Tibial nerve (tissue), 4 donors: ENCODE measurements at regions not wholly inside any gene's neighbourhood (a gene's known extent, or its start where the extent isn't known, plus 50 kb on each side); places are given as distances from the start of the nearest gene placed in this dataset.

ENCODE experiments used
- DNase-seq, 2 donors: peaks; one replicate each; pipeline ENCODE4 v3.0.0-alpha.2; 2019; ENCODE audit warnings: low spot score in 2 of 2
- H3K27ac ChIP-seq, 4 donors: fragments of 200-600 bp; sonication (generic) in 3 of 4; one replicate each; pipeline ENCODE4 v1.5.1; 2017 to 2019; ENCODE audit warnings: mild to moderate bottlenecking in 1 of 4
- H3K27me3 ChIP-seq, 2 donors: fragments of 200-600 bp; sonication (generic) in 1 of 2; one replicate each; pipeline versions ENCODE4 v1.5.1 to v1.6.0; 2017 to 2019
- H3K36me3 ChIP-seq, 3 donors: fragments of 200-600 bp; sonication (generic); one replicate each; pipeline ENCODE4 v1.5.1; 2018 to 2019
- H3K4me1 ChIP-seq, 4 donors: fragments of 200-600 bp; sonication (generic) in 3 of 4; one replicate each; pipeline ENCODE4 v1.5.1; 2017 to 2019
- H3K4me3 ChIP-seq, 4 donors: fragments of 200-600 bp; sonication (generic) in 3 of 4; one replicate each; pipeline ENCODE4 v1.5.1; 2017 to 2019; ENCODE audit warnings: mild to moderate bottlenecking in 1 of 4, moderate library complexity in 1 of 4
- H3K9me3 ChIP-seq, 4 donors: fragments of 200-600 bp; sonication (generic) in 3 of 4; one replicate each; pipeline ENCODE4 v1.5.1; 2017 to 2019
- EP300 ChIP-seq, 2 donors: sonication (generic); formaldehyde crosslinking; IDR thresholded peaks; one replicate each; pipeline ENCODE4 v1.6.1; 2017; ENCODE audit warnings: antibody characterized with exemption in 2 of 2, mild to moderate bottlenecking in 1 of 2
- POLR2A ChIP-seq, 2 donors: fragments of 450-650 bp; IDR thresholded peaks; one replicate each; pipeline ENCODE4 v1.6.1; 2017; ENCODE audit warnings: antibody characterized with exemption in 2 of 2, mild to moderate bottlenecking in 2 of 2, moderate library complexity in 2 of 2
- WGBS, 2 donors: methylation state at CpG; one replicate each; pipeline ENCODE4 v1.1.5; 2018; 5-methylcytosine and 5-hydroxymethylcytosine counted together
- TF ChIP-seq, protein P1 (sequence below), 5 experiments: fragments of 200-600 bp in 3 of 5; fragments of 450-650 bp in 2 of 5; sonication (generic) in 3 of 5; IDR thresholded peaks; one replicate each; pipeline ENCODE4 v1.5.1; 2016 to 2019; ENCODE audit warnings: antibody characterized with exemption in 5 of 5, mild to moderate bottlenecking in 3 of 5, moderate library complexity in 2 of 5

DNA sequence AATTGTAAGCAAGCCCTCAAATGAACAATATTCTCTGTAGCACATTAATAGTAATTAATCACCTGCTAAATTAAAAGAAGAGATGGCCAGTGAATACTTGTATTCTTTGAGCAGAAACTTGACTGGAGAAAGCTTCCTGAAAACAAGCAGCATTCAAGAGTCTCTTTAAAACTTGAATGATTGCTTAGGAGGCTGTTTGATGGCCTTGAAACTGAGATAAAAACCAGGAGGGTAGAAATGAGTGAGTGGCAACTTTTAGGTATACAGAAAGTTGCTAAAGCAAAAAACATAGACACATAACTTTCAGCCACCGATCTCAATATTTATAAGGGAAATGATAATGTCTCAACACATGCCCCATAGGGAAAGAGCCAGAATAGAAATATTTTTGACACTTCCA, 234.8 kb upstream of the FMN2 start:
- Histone ChIP-seq H3K27ac (no peak overlapping the region), H3K27me3 (no peaks in the 10 kb centered on the region), H3K9me3 (no peaks in the 10 kb centered on the region), H3K4me1 (no peaks in the 10 kb centered on the region), H3K4me3 (no peak overlapping the region), H3K36me3 (no peaks in the 10 kb centered on the region)
- WGBS, 2 donors, result 89 to 97% methylated on average over 1 of the region's 1 CpG
- DNase-seq, result no peak
- no peak for TF ChIP-seq POLR2A (IDR thresholded peaks at IDR 0.05)
- TF ChIP-seq EP300 (IDR thresholded peaks at IDR 0.05), result no peak
- TF ChIP-seq, protein P1, sequence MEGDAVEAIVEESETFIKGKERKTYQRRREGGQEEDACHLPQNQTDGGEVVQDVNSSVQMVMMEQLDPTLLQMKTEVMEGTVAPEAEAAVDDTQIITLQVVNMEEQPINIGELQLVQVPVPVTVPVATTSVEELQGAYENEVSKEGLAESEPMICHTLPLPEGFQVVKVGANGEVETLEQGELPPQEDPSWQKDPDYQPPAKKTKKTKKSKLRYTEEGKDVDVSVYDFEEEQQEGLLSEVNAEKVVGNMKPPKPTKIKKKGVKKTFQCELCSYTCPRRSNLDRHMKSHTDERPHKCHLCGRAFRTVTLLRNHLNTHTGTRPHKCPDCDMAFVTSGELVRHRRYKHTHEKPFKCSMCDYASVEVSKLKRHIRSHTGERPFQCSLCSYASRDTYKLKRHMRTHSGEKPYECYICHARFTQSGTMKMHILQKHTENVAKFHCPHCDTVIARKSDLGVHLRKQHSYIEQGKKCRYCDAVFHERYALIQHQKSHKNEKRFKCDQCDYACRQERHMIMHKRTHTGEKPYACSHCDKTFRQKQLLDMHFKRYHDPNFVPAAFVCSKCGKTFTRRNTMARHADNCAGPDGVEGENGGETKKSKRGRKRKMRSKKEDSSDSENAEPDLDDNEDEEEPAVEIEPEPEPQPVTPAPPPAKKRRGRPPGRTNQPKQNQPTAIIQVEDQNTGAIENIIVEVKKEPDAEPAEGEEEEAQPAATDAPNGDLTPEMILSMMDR (IDR thresholded peaks at IDR 0.05), result no peak

DNA sequence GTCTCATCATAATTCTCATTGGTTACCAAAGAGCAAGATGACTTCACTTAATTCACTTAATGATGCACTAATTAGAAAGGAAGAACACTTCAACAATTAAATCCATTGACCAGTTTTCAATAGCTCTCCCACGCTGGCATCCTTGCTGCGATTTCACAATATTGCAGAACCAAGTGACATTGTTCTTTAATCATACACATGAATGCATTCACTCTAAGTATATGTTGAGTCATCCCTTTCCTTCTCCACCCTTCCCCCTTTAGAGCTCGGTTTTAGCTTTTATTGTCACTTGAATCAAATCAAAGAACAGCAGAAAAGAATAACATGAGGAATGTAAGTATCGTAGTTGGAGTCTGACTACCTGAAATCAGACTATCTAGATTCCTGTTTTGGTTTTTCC, 233.6 kb upstream of the FMN2 start:
- WGBS, 2 donors, result 34 to 44% methylated on average over 4 of the region's 4 CpGs
- no peaks in the 10 kb centered on the region for H3K27me3 ChIP-seq
- TF ChIP-seq POLR2A (IDR thresholded peaks at IDR 0.05), result no peak
- TF ChIP-seq, protein P1 (IDR thresholded peaks at IDR 0.05), result no peak
- no peak for TF ChIP-seq EP300 (IDR thresholded peaks at IDR 0.05)
- DNase-seq, result no peak
- H3K4me3 ChIP-seq, result no peak overlapping the region
- no peaks in the 10 kb centered on the region for H3K9me3 ChIP-seq
- H3K4me1 ChIP-seq, result no peaks in the 10 kb centered on the region
- no peak overlapping the region for H3K27ac ChIP-seq
- no peaks in the 10 kb centered on the region for H3K36me3 ChIP-seq

DNA sequence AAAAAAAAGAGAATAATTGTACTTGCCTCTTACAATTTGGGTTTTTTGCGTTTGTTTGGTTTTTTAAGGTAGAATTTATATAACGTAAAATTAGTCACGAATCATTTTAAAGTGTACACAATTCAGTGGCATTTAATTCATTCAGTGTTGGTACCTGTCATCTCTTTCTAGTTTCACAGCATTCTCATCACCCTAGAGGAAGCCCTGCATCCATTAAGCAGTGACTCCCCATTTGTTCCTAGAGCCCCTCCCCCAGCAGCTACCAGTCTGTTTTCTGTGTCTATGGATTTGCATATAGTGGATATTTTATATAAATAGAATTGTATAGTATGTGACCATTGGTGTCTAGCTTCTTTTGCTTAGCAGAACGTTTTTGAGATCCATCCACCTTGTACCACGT, 233.2 kb upstream of the FMN2 start:
- no peaks in the 10 kb centered on the region for H3K27me3 ChIP-seq
- H3K36me3 ChIP-seq, result no peaks in the 10 kb centered on the region
- H3K9me3 ChIP-seq, result no peaks in the 10 kb centered on the region
- no peak for DNase-seq
- 88 to 90% methylated on average over 5 of the region's 5 CpGs for WGBS, 2 donors
- TF ChIP-seq POLR2A (IDR thresholded peaks at IDR 0.05) (no peak), EP300 (IDR thresholded peaks at IDR 0.05) (no peak)
- TF ChIP-seq, protein P1 (IDR thresholded peaks at IDR 0.05), result no peak
- H3K27ac ChIP-seq, result no peak overlapping the region
- no peaks in the 10 kb centered on the region for H3K4me1 ChIP-seq
- no peak overlapping the region for H3K4me3 ChIP-seq

DNA sequence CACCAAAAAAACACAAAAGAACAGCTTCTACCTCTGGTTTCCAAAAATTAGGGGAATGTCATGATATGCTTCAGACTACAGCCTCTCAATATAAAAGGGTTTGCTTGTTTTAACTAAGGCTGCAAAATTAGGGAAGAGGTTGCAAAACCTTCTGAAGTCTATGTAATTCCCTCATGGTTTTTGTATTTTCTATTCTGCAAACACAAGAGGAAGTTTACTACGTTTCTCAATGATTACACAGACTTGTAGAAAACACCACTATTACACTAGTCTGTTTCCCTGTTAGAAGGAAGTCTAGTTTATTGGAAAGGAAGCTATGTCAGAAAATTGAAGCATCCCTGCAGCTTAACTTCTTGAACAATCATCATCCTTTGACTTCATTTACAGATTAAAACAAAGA, 229.7 kb upstream of the FMN2 start:
- H3K27me3 ChIP-seq, result no peaks in the 10 kb centered on the region
- no peak overlapping the region for H3K27ac ChIP-seq
- no peaks in the 10 kb centered on the region for H3K9me3 ChIP-seq
- 29 to 34% methylated on average over 1 of the region's 1 CpG for WGBS, 2 donors
- TF ChIP-seq EP300 (IDR thresholded peaks at IDR 0.05) (no peak), POLR2A (IDR thresholded peaks at IDR 0.05) (no peak)
- TF ChIP-seq, protein P1 (IDR thresholded peaks at IDR 0.05), result no peak
- no peak for DNase-seq
- H3K4me1 ChIP-seq, result no peaks in the 10 kb centered on the region
- no peak overlapping the region for H3K4me3 ChIP-seq
- H3K36me3 ChIP-seq, result no peaks in the 10 kb centered on the region

DNA sequence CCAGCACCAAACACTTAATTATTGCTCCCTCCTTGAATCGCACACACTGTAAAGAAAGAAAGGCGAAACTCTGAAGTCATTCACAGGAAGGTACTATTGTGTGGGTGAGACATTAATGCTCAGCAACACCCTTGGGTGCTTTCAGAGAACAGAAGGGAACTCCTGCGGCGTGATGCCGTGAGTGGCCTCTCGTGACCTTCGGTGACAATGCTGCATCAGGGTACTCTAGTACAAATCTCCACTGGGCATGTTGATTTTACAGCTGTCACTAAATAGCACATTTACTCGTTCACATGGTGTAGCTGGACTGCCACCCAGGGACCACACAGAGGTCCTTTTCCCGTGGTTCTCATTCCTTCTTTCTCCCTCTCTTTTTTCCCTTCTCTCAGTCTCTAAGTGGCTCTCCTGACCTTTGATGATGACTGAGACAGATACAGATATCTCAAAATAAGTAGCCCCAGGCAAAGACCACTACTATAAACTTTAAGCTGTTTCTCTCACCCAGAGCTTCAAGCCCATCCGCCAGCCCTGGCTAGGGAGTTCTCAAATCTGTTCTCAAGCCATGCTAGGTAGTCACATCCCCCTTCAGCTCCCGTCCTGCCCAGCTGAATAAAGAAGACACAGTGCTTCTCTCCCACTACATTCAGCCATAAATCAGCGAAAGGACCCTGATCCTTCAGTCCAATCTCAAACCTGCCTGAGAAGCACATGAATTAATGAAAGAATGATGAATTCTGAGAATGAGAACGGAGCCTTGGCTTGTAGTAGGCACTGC, 223.4 kb upstream of the FMN2 start:
- no peak for DNase-seq
- H3K4me1 ChIP-seq, result no peaks in the 10 kb centered on the region
- no peaks in the 10 kb centered on the region for H3K9me3 ChIP-seq
- no peaks in the 10 kb centered on the region for H3K27me3 ChIP-seq
- TF ChIP-seq POLR2A (IDR thresholded peaks at IDR 0.05) (no peak), EP300 (IDR thresholded peaks at IDR 0.05) (no peak)
- TF ChIP-seq, protein P1 (IDR thresholded peaks at IDR 0.05), result no peak
- no peak overlapping the region for H3K27ac ChIP-seq
- H3K36me3 ChIP-seq, result no peaks in the 10 kb centered on the region
- no peak overlapping the region for H3K4me3 ChIP-seq
- WGBS, 2 donors, result 77 to 80% methylated on average over 13 of the region's 13 CpGs
